GM19324 (cell line): ENCODE measurements at regions not wholly inside any gene's neighbourhood (a gene's known extent, or its start where the extent isn't known, plus 50 kb on each side); places are given as distances from the start of the nearest gene placed in this dataset.

Experiments used
- ATAC-seq: cut with Tn5 transposase; IDR thresholded peaks from one replicate; pipeline ENCODE4 v1.9.1; 2021; ENCODE audit warnings: mild to moderate bottlenecking, moderate library complexity; ENCODE audit not compliant: unreplicated experiment, low FRiP score

GRCh38 chr9:515665-516064 lies 301.0 kb downstream of the DOCK8 start:
- no peak for ATAC-seq

DNA sequence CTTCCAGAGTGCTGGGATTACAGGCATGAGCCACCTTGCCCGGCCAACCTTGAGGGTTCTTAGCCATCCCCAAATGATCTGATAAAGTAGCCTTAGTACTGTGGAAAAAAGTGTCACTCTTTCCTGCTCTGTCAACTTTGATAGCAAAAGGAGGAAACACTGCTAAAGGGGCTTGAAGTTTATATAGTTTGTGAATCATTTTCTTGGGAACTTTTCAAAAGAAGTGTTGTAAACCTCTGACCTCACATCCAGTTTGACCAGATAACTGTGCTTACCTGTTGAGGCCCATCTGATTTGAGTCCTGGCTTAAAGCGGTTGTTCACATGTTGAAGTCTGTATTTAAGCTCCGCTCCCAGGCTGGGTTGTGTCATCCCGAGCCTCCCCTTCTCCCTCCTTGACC lies 303.3 kb downstream of the DOCK8 start:
- no peak for ATAC-seq

GRCh38 chr9:518540-518939 lies 303.9 kb downstream of the DOCK8 start:
- no peak for ATAC-seq

DNA sequence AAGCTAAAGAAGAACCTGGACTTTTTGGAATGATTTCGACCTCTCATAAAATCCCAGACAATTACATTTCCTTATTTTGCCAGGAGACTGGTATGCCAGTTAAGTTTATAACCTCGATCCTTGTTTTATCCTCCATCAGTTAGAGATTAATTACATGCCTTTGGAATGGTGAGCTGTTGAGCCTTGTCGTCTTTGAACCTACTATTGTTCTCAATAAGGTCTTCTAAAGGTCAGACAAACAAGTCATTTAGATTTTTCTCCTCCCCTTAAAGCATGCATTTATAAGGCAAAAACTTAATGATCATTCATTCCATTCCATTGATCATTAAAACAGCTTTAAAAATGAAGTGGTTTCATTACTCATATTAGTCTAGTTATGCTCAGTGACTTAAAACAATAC lies 304.9 kb downstream of the DOCK8 start:
- no peak for ATAC-seq

- ATAC-seq: no peak
These were observed 305.6 kb downstream of the DOCK8 start for GRCh38 chr9:520302-520701.

GRCh38 chr9:522190-522589 lies 307.5 kb downstream of the DOCK8 start:
- ATAC-seq: no peak

GRCh38 chr9:522658-523057 lies 308.0 kb downstream of the DOCK8 start:
- ATAC-seq: no peak

GRCh38 chr9:523444-523843 lies 308.8 kb downstream of the DOCK8 start:
- no peak for ATAC-seq

DNA sequence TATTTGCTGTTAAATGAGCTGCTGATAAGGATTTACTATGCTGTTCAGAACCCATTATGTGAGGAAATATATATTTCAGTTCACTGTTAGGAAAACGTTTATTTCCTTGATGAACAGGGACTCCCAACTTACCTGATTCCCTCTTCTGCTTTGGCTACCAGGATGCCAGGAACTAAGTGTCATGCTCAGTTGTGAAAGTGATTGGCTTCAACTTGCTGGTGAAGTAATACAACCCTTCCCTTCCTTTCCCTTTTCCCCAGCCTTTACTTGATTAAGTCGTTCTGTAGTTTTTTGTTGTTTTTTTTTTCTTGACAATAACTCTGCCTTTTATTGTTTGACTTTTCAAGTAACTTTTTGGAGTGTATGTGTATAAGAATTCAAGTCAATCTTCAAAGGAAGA lies 309.3 kb downstream of the DOCK8 start:
- ATAC-seq: no peak

DNA sequence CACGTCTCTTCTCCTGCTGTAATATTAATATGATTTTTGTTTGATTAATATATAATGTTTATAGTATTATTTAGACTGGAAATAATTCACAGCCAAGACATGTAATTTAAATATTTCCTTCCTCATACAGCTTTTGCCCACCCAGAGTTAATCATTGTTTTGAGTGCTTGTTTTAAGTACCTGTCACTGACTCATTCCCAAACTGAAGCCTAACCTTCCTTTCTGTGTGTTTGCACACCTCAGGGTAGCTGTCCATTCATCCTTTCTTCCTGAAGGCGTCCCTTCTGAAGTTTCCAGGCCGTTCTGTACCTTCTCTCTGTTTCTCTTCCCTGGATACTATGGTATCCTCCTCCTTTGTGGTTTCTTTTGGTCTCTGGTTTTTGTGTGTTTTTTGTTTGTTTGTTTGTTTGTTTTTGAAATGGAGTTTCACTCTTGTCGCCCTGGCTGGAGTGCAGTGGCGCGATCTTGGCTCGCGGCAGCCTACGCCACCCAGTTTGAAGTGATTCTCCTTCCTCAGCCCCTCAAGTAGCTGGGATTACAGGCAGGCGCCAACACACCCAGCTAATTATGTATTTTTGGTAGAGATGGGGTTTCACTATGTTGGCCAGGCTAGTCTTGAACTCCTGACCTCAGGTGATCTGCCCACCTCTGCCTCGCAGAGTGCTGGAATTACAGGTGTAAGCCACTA lies 312.4 kb downstream of the DOCK8 start:
- ATAC-seq: no peak

DNA sequence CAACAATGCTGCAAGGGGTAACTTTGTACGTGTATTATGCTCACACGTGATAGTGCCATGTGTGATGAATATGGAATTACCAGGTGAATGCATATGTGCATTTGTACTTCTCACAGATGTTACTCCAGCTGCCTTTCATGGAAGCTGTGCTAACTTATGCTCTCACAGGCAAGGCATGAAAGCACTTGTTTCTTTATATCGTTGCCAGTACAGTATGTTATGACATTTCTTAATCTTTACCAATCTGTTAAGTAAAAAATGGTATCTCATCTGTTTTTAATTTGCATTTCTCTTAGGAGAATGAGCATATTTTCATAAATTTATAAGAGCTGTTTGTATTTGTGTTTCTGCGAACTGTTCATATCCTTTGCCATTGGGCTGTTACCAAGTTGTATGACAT lies 311.8 kb upstream of the DMRT1 start:
- ATAC-seq: no peak

DNA sequence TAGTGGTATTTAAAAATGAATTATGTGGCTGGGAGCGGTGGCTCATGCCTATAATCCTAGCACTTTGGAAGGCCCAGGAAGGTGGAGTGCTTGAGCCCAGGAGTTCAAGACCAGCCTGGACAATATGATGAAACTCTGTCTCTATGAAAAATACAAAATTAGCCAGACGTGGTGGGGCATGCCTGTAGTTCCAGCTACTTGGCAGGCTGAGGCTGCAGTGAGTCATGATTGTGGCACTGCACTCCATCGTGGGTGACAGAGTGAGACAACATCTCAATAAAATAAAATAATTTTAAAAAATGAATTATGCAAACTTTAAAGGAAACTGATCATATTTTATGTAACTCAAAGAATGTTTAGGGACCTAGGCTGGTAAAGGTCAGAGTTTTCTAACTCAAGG lies 310.8 kb upstream of the DMRT1 start:
- ATAC-seq: no peak

DNA sequence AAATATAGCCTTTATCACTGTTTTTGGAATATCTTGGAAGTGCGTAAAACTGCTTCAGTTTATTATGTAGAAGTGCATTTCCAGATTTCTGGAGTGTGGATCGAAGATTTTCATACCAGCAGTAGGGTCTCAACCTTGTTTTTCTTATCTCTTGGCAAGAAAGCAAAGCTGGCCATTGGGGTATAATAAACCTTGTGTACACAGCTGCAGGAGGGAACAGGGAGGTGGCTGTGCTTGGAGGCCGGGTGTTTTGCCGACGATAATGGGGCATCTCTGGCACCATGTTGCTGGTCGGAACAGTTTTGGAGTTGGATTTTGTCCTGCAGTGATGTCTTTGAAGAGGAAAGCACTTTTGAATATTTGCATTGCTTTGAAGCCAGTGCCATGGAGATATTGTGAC lies 308.8 kb upstream of the DMRT1 start:
- no peak for ATAC-seq

DNA sequence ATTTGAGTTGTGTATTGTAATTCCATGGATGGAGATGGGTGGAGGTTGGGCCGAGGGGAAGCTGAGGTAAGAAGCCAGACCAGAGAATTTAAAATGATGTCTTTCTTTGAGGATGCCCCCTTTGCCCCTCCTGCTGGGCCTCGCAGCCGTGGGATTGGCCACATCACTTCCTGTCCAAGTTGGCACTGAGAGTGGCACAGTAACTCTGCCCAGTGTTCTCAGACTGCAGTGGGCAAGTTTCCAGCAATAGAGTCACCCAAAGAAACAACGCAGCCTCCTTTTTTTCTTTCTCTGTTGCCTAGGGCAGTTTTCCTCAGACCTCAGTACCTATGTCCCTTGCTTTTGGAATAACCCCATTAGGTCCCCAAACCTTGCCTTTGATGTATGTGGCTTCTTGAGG lies 306.6 kb upstream of the DMRT1 start:
- no peak for ATAC-seq

GRCh38 chr9:535356-535755 lies 306.1 kb upstream of the DMRT1 start:
- no peak for ATAC-seq

- no peak for ATAC-seq
These were observed 304.6 kb upstream of the DMRT1 start for GRCh38 chr9:536597-537511.

- ATAC-seq: no peak
These were observed 298.0 kb upstream of the DMRT1 start for GRCh38 chr9:543478-543877.

GRCh38 chr9:545480-545879 lies 296.0 kb upstream of the DMRT1 start:
- ATAC-seq: no peak

GRCh38 chr9:546235-546634 lies 295.3 kb upstream of the DMRT1 start:
- ATAC-seq: no peak

DNA sequence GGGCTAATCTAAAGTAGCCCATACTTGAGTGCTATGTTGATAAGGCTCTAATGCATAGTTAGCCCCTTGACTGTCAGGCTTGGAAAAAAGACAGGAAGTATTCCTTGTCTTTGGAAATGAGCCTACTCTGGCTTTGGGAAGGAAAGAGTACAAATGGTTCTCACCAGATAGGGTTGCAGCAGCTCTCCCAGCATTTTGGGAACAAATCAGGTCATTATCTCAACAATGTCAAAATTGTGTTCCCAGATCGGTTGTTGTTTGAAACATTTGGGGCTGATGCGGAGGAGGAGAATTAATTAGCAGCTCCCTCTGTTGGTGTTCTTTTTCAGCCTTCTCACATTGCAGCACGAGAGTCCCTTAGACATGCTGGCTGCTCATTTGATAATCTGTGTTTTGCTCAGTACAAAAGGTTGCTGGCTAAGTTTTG lies 294.7 kb upstream of the DMRT1 start:
- no peak for ATAC-seq

DNA sequence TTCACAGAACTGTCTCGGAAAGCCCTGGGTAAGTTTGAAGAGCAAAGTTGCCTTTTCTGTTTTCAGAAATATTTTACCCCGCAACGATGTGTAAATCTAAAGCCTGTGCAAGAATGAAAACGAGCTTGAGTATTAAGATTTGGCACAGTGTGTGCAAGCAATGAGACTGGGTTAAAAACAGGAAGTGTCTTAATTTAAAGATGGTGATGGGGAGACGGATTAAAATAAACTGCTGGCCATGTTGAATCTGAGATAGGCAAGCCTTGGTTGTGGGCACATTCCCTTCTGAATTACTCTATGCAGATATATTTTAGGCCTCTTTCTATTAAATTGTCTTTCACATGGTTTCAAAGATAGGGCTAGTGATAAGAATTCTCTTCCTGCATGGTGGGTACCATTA lies 294.2 kb upstream of the DMRT1 start:
- no peak for ATAC-seq

- ATAC-seq: no peak
These were observed 292.0 kb upstream of the DMRT1 start for GRCh38 chr9:549455-549997.
